GM19468 (cell line): ENCODE measurements at regions not wholly inside any gene's neighbourhood (a gene's known extent, or its start where the extent isn't known, plus 50 kb on each side); places are given as distances from the start of the nearest gene placed in this dataset.
"Not testable (repeated sequence)": the region's sequence is repeated elsewhere in the genome, so short reads cannot be mapped to it uniquely, and the experiment has no call there.

ENCODE experiments used
- ATAC-seq: cut with Tn5 transposase; IDR thresholded peaks from one replicate; pipeline ENCODE4 v1.9.1; 2021; ENCODE audit warnings: mild to moderate bottlenecking, moderate library complexity, moderate number of reproducible peaks; ENCODE audit not compliant: unreplicated experiment; ENCODE audit errors: extremely low read depth

DNA sequence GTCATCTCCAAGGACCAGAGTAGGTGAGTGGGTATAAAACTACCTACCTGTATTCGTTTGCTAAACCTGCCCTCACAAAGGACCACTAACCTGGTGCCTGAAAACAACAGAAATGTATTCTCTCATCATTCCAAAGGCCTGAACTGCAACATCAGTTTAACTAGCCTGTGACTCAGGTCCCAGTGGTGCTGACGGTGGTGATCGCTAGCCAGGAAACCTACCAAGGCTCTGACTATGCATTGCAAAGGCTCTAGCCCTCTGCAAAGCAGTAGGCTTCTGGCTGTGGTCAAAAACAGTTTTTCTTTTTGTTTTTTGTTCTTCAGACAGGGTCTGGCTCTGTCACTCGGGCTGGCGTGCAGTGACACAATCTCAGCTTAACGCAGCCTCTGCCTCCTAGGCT is 107.5 kb downstream of the NPTX2 start:
- no peak for ATAC-seq

DNA sequence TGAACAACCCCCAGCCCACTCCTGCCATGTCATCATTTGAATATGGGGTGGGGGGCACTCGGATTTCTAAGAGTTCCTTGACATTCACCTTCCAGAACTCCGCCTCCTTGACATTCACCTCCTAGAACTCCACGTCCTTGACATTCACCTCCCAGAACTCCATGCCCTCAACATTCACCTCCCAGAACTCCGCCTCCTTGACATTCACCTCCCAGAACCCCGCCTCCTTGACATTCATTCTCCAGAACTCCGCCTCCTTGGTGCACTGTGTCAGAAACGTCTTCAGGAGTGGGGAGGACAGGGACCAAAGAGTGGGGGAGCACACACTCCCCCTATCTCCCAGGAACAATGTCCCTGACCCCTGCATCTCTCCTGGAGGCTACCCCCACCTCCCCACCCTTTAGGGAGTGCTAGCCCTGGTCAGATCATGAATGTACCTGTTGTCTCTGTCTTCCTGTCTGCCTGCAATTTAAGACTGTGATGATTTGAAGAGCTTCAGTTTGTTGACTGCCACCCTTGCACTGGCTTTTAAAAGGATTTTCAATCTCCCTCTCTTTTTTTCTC is 110.1 kb downstream of the NPTX2 start:
- ATAC-seq, result no peak

DNA sequence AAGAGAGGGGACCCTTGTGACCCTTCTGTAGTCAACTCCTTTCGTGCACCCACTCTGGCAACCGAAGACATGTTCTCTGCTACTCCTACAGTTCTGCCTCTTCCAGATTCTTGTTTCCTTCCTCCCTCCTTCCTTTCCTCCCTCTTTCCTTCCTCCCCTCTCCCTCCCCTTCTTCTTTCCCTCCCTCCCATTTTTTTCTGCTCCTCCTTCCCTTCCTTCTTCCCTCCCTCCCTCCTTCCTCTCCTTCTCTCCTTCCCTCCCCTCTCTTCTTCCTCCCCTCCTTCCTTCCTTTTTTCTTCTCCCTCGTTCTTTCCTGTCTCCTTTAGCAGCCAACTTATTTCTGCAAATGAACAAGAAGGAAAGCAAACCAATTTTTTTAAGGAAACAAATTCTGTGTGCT is 111.5 kb downstream of the NPTX2 start:
- ATAC-seq, result no peak

DNA sequence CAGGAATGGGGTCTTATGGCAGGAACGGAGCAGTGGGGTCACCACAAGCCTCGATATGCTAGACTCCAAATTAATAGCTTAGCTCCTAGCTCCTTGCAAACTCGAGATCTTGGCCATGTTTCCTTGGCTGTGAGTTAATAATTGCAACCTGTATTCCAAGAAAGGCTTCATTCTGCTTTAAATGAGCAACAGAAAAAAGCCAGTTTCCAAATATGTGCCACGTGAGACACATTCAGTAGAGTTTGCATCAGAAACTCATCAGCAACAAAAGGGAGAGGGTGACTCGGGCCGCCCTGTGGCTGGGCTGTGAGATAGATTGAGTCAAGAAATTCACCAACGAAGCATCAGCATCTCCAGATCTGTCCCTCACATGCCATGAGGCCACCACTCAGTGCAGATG is 112.0 kb downstream of the NPTX2 start:
- no peak for ATAC-seq

DNA sequence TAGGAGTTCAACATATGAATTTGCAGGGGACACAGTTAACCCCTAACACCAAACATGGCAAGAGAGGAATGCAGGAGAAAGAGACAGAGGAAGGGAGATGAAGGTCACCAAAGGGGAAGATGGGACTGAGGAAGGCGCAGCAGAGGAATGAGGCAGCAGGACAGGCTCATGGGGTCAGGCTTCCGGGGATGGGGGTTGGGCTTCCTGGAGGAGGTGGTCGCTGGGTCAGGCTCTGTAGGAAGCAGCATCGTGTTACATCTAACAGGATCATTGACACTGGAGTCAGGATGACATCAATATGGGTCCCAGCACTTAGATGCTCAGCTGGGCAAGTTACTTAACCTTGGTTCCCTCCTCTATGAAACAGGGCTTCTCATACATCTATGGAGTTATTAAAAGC is 113.2 kb downstream of the NPTX2 start:
- ATAC-seq, result no peak

DNA sequence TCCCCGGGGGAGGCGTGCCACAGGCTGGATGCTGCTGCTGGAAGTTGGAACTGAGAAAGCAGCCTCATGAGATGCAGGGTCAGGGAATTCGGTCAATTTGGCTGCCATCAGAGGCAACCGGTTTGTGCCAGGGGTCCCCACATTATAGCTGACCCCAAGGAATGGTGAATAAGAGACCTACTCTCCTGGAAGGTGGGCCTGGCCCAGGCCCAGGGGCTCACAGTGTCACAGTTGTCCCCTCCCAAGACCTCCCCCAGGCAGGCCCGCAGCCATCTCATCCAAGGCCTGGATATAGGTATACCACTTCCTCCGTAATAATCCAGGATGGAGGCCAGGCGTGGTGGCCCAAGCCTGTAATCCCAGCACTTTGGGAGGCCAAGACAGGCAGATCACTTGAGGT is 114.6 kb downstream of the NPTX2 start:
- ATAC-seq, result no peak

DNA sequence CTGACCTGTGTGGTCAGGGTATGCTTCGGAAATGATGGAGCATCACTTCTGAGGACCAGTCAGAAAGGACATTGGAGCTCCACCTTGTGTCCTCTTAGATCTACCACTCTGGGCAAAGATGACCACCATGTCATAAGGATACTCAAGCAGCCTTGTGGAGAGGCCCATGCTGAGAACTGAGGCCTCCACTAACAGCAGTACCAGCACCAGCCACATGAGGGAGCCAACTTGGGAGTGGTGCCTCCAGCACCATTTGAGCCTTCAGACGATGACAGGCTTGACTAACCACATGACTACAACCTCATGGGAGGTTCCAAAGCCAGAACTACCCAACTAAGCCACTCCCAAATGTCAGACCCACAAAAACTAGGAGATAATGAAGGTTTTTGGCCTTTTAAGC is 116.0 kb downstream of the NPTX2 start:
- ATAC-seq, result no peak

DNA sequence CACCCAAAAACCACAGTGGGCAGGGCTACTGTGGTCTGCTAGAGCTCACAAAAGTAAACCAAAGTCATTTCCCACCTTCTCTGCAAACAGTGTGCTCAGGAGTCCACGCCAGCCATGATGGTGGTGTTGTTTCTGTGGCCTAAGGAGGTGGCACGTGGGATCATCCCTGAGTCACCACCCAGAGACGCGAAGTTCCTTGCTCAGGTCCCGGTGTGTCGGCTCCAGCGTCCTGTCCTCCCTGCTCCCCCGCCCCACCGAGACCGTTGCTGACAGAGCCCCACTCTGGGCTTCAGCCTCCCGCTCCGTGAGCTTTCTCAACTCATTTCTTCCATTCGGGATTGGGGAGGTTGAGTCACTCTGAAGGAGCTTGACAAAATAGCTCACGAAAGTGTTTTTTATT is 118.7 kb downstream of the NPTX2 start:
- no peak for ATAC-seq

DNA sequence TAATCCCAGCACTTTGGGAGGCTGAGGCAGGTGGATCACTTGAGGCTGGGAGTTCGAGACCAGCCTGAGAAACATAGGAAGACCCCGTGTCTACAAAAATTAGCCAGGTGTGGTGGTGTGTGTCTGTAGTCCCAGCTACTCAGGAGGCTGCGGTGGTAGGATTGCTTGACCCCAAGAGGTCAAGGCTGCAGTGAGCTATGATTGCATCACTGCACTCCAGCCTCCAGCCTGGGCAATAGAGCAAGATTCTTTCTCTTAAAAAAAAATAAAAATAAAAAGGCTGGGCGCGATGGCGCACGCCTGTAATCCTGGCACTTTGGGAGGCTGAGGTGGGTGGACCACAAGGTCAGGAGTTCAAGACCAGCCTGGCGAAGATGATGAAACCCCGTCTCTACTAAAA is 119.4 kb downstream of the NPTX2 start:
- not testable (repeated sequence) for ATAC-seq

DNA sequence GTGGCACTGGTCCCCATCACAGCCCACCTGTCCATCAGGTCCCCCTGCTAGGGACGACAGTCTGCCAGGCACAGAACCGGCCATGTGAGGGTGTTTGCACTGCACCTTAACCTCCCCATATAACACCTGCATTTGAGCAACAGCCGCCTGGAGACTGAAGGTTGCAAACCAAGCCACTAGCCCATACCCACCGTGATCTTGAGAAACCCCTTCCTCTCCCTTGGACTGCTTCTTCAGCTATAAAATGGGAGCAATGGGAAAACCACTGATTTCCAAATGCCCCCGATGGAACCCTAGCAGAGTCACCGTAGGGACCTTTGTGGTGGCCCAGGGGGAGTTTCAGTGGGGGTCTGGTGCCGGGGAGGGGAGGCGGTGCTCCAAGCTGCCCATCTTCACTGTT is 120.1 kb downstream of the NPTX2 start:
- no peak for ATAC-seq

DNA sequence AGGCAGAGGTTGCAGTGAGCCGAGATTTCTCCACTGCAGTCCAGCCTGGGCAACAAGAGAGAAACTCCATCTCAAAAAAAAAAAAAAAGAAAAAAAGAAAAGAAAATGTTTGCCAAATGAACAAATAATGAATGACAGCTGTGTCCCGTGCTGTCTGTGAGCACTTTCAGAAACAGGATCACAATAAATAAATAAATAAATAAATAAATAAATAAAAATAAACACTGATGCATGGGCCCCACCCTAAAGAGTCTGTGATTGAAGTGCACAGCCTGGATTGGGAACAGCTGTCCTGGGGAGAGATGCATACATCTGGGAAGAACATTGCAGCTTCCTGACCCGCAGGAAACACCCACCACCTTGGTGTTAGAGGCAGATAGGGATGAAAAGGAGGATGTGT is 123.6 kb downstream of the NPTX2 start:
- ATAC-seq, result no peak

DNA sequence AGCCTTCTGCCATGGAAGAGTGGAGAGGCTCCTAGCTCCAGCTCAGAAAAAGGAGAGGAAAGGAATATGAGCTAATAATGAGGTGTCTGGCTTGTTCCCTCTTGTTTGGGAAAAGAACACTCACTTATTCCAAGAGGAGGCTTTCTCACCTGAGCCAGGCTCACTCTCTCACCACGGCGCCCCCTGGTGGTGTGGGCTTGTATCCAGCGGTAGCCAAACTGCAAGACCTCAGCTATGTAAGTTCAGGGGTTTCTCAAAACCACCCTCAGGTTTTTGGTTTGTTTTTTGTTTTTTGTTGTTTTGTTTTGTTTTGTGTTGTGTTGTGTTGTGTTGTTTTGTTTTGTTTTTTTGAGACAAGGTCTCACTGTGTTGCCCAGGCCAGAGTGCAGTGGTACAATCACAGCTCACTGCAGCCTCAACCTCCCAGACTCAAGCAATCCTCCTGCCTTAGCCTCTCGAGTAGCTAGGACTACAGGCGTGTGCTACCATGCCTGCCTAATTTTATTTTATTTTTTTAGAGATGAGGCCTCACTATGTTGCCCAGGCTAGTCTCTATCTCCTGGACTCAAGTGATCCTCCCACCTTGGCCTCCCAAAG is 124.0 kb downstream of the TMEM130 start:
- no peak for ATAC-seq

DNA sequence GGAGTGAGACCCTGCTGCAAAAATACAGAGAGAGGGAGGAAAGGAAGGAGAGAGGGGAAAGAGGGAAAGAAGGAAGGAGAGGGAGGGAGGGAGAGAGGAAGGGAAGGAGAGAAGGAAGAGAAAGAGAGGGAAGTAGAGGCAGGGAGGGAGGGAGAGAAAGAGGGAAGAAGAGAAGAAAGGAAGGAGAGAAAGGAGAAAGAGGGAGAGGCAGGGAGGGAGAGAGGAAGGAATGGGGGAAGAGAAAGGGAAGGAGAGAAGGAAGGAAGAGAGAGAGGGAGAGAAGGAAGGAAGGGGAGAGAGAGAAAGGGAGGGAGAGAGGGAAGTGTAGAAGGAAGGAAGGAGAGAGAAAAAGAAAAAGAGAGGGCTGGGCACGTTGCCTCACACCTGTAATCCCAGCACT is 121.7 kb downstream of the TMEM130 start:
- ATAC-seq, result no peak

DNA sequence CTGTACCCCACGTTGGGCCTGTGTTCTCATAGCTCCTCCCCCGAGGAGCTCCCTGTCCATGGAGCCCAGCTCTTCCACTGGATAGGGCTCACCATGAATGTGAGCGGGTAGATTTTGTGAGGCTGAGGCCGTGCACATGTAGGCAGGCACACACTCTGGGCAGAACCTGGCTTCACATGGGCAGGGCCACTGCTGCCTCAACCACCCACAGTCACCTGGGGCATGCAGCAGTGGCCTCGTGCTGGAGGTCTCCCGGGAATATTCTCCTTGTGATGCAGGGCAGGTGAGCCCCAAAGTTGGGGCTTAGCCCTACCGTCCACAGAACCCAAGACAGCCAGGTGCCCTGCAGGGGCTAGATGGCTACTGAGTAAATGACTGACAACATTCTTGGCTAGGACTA is 116.6 kb downstream of the TMEM130 start:
- ATAC-seq, result no peak

DNA sequence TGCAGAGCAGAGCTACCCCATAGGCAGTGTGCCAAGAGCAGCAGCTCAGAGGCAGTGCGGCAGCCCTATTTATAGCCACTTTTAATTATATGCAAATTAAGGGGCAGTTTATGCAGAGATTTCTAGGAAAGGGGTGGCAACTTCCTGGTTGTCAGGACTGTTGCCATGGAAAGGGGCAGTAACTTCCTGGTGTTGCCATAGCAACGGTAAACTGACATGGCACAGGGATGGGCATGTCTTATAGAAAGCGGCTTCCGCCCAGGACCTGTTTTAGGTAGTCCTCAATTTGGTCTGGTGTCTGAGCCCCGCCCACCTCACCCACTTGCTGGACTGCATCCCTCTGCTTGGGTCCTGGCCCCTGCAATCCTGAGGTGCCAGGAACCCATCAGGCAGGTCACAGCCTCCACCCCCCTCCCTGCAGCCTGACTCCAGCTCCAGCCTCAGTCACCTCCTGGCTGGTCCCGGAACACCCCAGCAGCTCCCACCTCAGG is 115.8 kb downstream of the TMEM130 start:
- ATAC-seq, result no peak

DNA sequence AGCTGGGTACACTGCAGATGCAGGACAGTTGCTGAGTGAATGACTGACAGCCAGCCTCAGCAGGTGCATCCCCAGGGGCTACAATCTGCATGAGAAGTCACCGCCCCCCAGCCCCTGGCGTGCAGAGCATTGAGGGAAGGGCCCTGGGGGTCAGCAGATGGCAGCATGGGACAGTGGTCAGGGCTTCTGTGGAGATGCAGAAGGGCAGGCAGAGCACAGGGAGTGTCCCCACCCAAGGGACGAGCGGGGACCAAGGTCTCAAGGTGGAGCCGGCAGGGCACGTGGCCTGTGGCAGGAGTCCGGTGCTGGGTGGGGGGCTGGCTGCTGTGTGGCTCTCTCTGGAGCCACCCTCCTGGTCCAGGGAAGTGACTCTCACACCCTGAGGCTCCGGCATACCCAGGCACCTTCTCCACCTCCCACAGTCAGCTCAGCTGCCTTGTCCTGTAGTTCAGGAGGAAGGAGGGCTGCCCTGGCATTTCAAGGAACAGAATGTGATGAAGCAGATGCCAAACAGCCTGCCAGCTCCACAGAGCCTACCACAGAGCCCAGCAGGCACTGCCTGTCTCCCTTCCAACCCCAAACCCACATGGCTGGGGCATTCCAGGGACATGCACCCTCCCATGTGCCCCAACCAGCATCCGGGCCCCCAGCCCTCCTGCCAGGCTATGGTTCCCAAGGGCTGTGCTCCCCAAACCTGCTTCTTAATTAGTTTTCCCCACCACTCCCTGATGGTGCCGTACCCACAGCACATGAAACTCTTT is 114.5 kb downstream of the TMEM130 start:
- ATAC-seq, result no peak

DNA sequence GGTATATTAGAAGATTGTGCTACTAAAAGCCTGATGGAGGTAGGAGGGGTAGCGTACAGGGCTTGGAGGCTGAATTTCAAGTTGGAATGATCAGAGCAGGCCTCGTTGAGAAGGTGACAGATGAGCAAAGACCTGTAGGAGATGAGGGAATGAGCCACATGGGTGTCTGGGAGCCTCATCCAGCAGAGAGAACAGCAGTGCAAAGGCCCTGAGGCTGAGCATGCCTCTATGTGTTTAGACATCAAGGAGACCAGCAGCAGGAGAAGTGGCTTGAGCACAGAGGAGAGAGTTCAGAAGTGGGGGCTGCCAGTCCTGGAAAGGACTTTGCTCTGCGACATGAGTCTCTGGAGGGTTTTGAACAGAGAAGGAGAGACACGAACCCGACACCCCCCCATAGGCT is 111.7 kb downstream of the TMEM130 start:
- ATAC-seq, result no peak

DNA sequence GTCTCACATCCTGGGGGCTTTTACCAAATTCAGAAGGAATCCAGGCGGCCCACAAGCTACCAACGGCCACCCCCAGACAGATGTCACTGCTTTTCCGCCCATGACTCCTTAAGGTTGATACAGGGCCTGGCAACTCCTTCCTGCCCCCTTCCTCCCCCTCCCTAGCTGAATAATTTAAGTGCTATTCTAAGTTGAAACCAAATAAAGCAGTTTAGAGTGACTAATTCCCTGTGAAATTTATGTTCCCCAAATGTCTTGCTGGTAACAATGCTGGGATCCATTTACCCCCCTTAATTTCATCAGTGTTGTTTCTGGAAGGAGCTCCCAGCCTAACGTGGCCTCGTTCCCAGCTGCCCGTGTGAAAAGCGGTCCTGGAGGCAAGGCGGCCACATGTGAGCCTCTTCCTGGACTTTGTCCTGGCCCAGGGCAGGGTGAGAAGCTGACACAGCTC is 109.6 kb downstream of the TMEM130 start:
- no peak for ATAC-seq

DNA sequence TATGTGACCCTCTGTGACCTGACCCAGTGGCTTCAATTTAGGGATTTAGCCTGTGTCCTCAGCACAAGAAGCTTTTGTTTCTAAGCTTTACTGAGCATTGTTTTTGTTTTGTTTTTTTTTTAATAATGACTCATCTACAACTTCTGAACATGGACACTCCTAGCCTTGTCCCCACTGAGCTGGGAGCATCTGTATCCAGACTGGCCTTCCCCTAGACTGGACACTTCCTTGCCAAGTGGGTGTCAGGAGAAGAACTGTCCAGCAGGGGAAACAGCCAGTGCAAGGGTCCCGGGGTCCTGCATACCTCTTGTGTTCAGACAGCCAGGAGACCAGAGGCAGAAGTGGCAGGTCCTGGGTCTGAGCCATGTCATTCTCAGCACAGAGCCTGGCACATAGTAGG is 108.6 kb downstream of the TMEM130 start:
- ATAC-seq, result no peak

DNA sequence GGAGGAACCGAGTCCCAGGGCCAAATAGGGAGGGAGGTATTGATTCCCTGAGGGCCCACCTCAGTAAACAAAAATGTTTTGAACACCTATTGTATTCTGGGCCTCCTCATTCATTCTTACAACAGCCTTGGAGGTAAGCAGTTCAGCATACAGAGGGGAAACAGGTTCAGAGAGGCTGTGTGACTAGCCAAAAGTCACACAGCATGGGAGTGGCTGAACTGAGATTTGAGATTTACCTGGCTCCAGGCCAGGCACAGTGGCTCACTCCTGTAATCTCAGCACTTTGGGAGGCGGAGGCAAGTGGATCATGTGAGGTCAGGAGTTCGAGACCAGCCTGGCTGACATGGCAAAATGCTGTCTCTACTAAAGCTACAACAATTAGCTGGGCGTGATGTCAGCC is 107.2 kb downstream of the TMEM130 start:
- ATAC-seq, result no peak

DNA sequence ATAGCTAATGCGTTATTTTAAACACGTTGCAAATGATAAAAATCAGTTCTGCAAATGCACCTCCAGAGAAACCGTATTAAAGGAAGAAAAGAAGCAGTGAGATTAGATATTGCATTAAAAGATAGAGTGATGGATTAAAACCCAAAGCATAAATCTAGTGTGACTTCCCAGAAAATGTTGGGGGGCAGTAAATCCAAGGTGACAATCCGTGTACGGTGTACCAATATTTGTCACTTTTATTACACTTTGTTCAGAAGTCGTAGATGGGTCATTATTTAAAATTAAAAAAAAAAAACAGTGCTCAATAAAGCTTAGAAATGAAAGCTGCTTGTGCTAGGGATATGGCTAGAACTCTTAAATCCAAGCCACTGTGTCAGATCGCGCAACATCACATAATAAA is 106.4 kb downstream of the TMEM130 start:
- ATAC-seq, result no peak

DNA sequence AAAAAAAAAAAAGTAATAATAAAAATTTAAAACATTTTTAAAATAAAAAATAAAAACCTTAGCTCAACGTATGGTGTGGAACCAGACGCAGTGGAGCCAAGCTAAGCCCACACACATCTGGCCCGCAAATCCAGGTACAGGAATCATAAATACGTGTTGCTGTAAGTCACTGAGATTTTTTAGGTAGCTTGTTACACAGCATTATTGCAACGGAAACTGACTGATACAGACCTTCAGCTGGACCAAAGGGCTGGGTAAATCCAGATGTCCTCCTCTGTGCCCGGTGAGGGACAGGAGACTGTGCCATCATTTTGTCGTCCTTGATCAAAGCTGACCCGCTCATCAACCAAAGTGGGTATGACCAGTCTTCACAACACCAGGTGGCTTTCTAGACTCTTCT is 104.9 kb downstream of the TMEM130 start:
- no peak for ATAC-seq
